ENCODE measurements at regions not wholly inside any gene's neighbourhood (a gene's known extent, or its start where the extent isn't known, plus 50 kb on each side); places are given as distances from the start of the nearest gene placed in this dataset.

GRCh38 chr1:58094221-58094620 lies 452.3 kb downstream of the OMA1 start:
- no CpG with 5 or more reads among the region's 2 CpGs for WGBS (ENCODE audit: insufficient coverage)
- Mint-ChIP-seq H3K4me1 (no peaks in the 10 kb centered on the region), H3K4me3 (no peak overlapping the region), H3K9me3 (ENCODE audit: insufficient read depth) (no peaks in the 10 kb centered on the region), H3K27me3 (no peaks in the 10 kb centered on the region), H3K27ac (no peak overlapping the region)
- no peaks in the 10 kb centered on the region for H3K27me3 ChIP-seq (replicated peaks in 1 of 4; ENCODE audit: control extremely low read depth in 1 of 4, control insufficient read depth in 3 of 4, insufficient read depth in 4 of 4, low read length in 3 of 4)
- DNase-seq = no peak
- H2AFZ ChIP-seq (ENCODE audit: insufficient read depth, low read depth, low read length, poor library complexity, severe bottlenecking) = no peak overlapping the region
- no peaks in the 10 kb centered on the region for H3K79me2 ChIP-seq (ENCODE audit: control insufficient read depth, insufficient read depth, low read length)
- ChIA-PET POLR2A (no interaction called here), CTCF (interaction anchor here (0.6 kb wide), 1 partner anchor 1671 kb away, joined by 4 read pairs; no protein-coding TSS in a partner anchor)
- TF ChIP-seq CTCF (IDR thresholded peaks at IDR 0.05) (no peak), EZH2 (IDR thresholded peaks at IDR 0.05; ENCODE audit: borderline replicate concordance, insufficient read depth, low read depth, low read length, poor library complexity, severe bottlenecking) (no peak)
- no peak for ATAC-seq (ENCODE audit: low read depth)
- no peaks in the 10 kb centered on the region for H3K9me3 ChIP-seq (ENCODE audit: control extremely low read depth in 1 of 3, control insufficient read depth in 2 of 3, insufficient read depth in 1 of 3, low read length in 2 of 3)
- H3K4me1 ChIP-seq (ENCODE audit: control insufficient read depth in 2 of 2, insufficient read depth in 2 of 2, low read length in 2 of 2) = no peaks in the 10 kb centered on the region
- H3K4me3 ChIP-seq (ENCODE audit: control extremely low read depth in 1 of 5, extremely low read depth in 1 of 5, insufficient read depth in 1 of 5, low read depth in 2 of 5, low read length in 4 of 5) = no peak overlapping the region
- H4K20me1 ChIP-seq (ENCODE audit: control insufficient read depth, insufficient read depth, low read length, poor library complexity, severe bottlenecking) = no peaks in the 10 kb centered on the region
- intact Hi-C loops (cut with micrococcal nuclease) = no loop called here
- H3K9ac ChIP-seq (ENCODE audit: low read length) = no peak overlapping the region
- H3K4me2 ChIP-seq (replicated peaks; ENCODE audit: low read depth, low read length, poor library complexity, severe bottlenecking) = no peak overlapping the region
- H3K27ac ChIP-seq (ENCODE audit: low read length in 2 of 2) = no peak overlapping the region
- no peaks in the 10 kb centered on the region for H3K36me3 ChIP-seq (replicated peaks in 1 of 2; ENCODE audit: control extremely low read depth in 1 of 2, control insufficient read depth in 1 of 2, extremely low read depth in 1 of 2, insufficient read depth in 2 of 2, low read length in 1 of 2)

GRCh38 chr1:58090640-58091039 lies 455.9 kb downstream of the OMA1 start:
- intact Hi-C loops (cut with micrococcal nuclease) = no loop called here
- WGBS (ENCODE audit: insufficient coverage) = no CpG with 5 or more reads among the region's 2 CpGs
- Histone ChIP-seq H3K9ac (ENCODE audit: low read length) (no peak overlapping the region), H3K36me3 (replicated peaks in 1 of 2; ENCODE audit: control extremely low read depth in 1 of 2, control insufficient read depth in 1 of 2, extremely low read depth in 1 of 2, insufficient read depth in 2 of 2, low read length in 1 of 2) (no peaks in the 10 kb centered on the region), H3K4me1 (ENCODE audit: control insufficient read depth in 2 of 2, insufficient read depth in 2 of 2, low read length in 2 of 2) (no peaks in the 10 kb centered on the region), H3K4me2 (replicated peaks; ENCODE audit: low read depth, low read length, poor library complexity, severe bottlenecking) (no peak overlapping the region), H3K27me3 (replicated peaks in 1 of 4; ENCODE audit: control extremely low read depth in 1 of 4, control insufficient read depth in 3 of 4, insufficient read depth in 4 of 4, low read length in 3 of 4) (no peaks in the 10 kb centered on the region), H2AFZ (ENCODE audit: insufficient read depth, low read depth, low read length, poor library complexity, severe bottlenecking) (no peak overlapping the region), H4K20me1 (ENCODE audit: control insufficient read depth, insufficient read depth, low read length, poor library complexity, severe bottlenecking) (no peaks in the 10 kb centered on the region), H3K27ac (ENCODE audit: low read length in 2 of 2) (no peak overlapping the region), H3K4me3 (ENCODE audit: control extremely low read depth in 1 of 5, extremely low read depth in 1 of 5, insufficient read depth in 1 of 5, low read depth in 2 of 5, low read length in 4 of 5) (no peak overlapping the region), H3K9me3 (ENCODE audit: control extremely low read depth in 1 of 3, control insufficient read depth in 2 of 3, insufficient read depth in 1 of 3, low read length in 2 of 3) (no peaks in the 10 kb centered on the region), H3K79me2 (ENCODE audit: control insufficient read depth, insufficient read depth, low read length) (no peaks in the 10 kb centered on the region)
- DNase-seq = no peak
- no peaks in the 10 kb centered on the region for H3K9me3 Mint-ChIP-seq (ENCODE audit: insufficient read depth)
- ChIA-PET POLR2A (no interaction called here), CTCF (no interaction called here)
- no peak overlapping the region for H3K27ac Mint-ChIP-seq
- TF ChIP-seq CTCF (IDR thresholded peaks at IDR 0.05) (no peak), EZH2 (IDR thresholded peaks at IDR 0.05; ENCODE audit: borderline replicate concordance, insufficient read depth, low read depth, low read length, poor library complexity, severe bottlenecking) (no peak)
- H3K27me3 Mint-ChIP-seq = no peaks in the 10 kb centered on the region
- no peak for ATAC-seq (ENCODE audit: low read depth)
- H3K4me1 Mint-ChIP-seq = no peaks in the 10 kb centered on the region
- H3K4me3 Mint-ChIP-seq = no peak overlapping the region
